ENCODE measurements at regions not wholly inside any gene's neighbourhood (a gene's known extent, or its start where the extent isn't known, plus 50 kb on each side); places are given as distances from the start of the nearest gene placed in this dataset.

DNA sequence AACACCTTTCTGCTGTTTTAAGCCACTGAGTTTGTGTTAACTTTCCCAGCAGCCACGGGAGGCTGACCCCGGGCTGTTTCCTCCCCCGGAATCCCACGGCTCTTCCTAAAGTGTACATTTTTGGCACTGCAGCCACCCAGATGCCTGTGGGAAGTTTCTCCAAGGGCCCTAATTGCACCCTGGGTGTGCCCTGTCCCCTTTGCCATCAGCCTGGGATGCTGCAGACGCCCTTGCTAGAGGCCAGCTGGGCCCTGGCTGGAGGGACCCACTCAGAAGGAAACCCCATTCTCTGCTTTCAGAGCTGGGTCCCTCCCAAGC, 883.3 kb downstream of the BRD1 start:
- TF ChIP-seq, protein P1, sequence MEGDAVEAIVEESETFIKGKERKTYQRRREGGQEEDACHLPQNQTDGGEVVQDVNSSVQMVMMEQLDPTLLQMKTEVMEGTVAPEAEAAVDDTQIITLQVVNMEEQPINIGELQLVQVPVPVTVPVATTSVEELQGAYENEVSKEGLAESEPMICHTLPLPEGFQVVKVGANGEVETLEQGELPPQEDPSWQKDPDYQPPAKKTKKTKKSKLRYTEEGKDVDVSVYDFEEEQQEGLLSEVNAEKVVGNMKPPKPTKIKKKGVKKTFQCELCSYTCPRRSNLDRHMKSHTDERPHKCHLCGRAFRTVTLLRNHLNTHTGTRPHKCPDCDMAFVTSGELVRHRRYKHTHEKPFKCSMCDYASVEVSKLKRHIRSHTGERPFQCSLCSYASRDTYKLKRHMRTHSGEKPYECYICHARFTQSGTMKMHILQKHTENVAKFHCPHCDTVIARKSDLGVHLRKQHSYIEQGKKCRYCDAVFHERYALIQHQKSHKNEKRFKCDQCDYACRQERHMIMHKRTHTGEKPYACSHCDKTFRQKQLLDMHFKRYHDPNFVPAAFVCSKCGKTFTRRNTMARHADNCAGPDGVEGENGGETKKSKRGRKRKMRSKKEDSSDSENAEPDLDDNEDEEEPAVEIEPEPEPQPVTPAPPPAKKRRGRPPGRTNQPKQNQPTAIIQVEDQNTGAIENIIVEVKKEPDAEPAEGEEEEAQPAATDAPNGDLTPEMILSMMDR (IDR thresholded peaks at IDR 0.05), result no peak
- no peak for TF ChIP-seq POLR2A (IDR thresholded peaks at IDR 0.05)
- TF ChIP-seq EP300 (IDR thresholded peaks at IDR 0.05), result no peak
